Amygdala (tissue), 56 donors: ENCODE measurements at regions not wholly inside any gene's neighbourhood (a gene's known extent, or its start where the extent isn't known, plus 50 kb on each side); places are given as distances from the start of the nearest gene placed in this dataset.
"Not testable (repeated sequence)": the region's sequence is repeated elsewhere in the genome, so short reads cannot be mapped to it uniquely, and the experiment has no call there.

Experiments
- DNase-seq, 56 donors: peaks; one replicate each; lab custom pipeline; 2025; lab: John Stamatoyannopoulos, UW

GRCh38 chr18:66011916-66012315 lies 261.1 kb downstream of the CDH7 start:
- no peak for DNase-seq

DNA sequence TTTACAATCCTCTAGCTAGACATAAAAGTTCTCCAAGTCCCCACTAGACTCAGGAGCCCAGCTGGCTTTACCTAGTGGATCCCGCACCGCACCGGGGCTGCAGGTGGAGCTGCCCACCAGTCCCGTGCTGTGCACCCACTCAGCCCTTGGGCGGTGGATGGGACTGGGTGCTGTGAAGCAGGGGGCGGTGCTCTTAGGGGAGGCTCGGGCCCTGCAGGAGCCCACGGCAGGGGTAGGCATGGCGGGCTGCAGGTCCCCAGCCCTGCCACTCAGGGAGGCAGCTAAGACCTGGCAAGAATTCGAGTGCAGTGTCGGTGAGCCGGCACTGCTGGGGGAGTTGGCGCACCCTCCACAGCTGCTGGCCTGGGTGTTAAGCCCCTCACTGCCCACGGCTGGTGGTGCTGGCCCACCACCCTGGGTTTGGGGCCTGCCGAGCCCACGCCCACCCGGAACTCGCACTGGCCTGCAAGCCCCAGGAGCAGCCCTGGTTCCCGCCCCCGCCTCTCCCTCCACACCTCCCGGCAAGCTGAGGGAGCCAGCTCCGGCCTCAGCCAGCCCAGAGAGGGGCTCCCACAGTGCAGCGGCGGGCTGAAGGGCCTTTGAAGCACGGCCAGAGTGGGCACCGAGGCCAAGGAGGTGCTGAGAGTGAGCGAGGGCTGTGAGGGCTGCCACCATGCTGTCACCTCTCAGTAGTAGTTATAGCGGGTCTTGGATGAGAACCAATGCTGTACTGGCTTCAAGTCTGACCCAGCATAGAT lies 255.2 kb downstream of the CDH7 start:
- no peak for DNase-seq

GRCh38 chr18:65998971-65999700 lies 248.3 kb downstream of the CDH7 start:
- DNase-seq = not testable (repeated sequence)

DNA sequence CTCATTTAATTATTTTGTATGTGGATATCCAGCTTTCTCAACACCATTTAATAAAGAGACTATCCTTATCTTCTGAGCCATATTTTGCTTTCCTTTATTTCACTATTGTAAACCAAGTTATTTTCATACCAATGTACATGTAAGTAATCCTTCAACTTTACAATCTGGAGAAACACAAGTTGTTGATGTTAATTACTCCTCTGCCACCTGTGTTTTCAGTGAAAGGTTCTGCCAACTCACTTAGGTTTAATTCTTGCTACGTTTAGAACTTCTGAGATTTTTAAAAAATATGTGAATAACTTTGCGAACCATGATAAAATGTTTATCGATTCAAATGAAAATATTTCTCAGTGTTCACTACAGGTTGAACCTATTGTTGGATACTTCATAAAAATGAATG lies 244.4 kb downstream of the CDH7 start:
- no peak for DNase-seq

DNA sequence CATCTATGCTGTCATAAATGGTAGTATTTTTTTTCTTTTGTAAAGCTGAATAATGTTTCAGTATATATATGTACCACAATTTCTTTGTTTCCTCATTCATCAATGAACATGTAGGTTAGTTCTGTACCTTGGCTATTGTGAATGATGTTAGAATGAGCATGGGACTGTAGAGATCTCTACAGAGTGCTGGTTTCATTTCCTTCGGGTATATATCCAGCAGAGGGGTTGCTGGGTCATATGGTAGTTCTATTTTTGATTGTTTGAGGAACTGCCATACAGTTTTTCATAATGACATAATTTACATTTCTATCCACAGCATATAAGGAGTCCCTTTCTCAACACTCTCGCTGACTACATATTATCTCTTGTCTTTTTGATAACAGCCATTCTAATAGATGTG lies 243.5 kb downstream of the CDH7 start:
- no peak for DNase-seq

- no peak for DNase-seq
Measured at GRCh38 chr18:65990944-65991708, 240.3 kb downstream of the CDH7 start.

DNA sequence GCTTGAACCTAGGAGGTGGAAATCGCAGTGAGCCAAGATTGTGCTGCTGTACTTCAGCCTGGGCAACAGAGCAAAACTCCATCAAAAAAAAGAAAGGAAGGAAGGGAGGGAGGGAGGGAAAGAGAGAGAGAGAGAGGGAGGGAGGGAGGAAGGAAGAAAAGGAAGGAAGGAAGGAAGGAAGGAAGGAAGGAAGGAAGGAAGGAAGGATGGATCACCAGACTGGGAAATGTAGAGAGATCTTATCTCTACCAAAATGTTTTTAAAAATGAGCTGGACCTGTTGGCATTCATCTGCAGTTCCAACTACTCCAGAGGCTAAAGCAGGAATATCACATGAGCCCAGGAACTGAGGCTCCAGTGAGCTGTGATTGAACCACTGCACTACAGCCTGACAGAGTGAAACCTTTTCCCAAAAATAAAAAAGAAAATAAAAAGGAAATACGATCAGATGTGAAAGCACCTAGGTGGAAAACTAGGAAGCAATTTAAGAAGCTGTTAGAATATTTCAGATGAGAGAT lies 239.4 kb downstream of the CDH7 start:
- no peak for DNase-seq

GRCh38 chr18:65988972-65989371 lies 238.2 kb downstream of the CDH7 start:
- DNase-seq = no peak

DNA sequence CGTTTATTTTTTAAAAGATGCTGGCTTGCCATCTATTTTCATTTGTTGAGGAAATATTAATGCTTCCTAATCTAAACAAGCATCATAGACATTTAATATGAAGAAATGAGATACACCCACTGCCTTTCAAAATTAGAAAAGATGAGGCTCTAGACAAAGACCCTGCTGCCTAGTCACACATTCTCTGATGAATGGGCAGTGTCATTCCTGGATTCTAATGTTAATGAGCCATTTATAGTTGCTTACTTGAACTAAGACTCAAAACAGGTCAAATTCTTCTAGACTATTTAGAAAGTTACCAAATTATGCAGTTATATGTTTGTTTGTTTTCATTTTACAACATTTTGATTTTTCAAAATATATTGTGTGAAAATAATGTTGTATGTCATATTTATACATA lies 237.6 kb downstream of the CDH7 start:
- no peak for DNase-seq

GRCh38 chr18:65983750-65984149 lies 232.9 kb downstream of the CDH7 start:
- DNase-seq = no peak

DNA sequence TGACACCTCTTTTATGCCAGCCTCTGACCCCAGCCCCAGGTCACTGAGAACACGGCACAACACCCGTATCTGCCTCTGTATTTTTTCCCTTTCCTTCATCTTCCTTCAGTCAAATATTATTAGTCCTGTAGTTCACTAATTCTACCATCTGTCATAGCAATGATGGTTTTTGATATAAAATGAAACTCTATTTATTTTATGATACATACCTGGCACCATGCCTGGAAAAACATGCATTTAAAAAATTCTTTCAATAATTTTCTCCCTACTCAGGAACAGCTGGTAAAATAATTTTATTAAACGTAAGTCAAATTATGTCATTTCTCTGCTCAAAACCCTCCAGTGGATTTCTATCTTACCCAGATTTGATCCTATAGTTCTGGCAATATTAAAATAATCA lies 224.7 kb downstream of the CDH7 start:
- no peak for DNase-seq

GRCh38 chr18:65974758-65975157 lies 223.9 kb downstream of the CDH7 start:
- DNase-seq = no peak

DNA sequence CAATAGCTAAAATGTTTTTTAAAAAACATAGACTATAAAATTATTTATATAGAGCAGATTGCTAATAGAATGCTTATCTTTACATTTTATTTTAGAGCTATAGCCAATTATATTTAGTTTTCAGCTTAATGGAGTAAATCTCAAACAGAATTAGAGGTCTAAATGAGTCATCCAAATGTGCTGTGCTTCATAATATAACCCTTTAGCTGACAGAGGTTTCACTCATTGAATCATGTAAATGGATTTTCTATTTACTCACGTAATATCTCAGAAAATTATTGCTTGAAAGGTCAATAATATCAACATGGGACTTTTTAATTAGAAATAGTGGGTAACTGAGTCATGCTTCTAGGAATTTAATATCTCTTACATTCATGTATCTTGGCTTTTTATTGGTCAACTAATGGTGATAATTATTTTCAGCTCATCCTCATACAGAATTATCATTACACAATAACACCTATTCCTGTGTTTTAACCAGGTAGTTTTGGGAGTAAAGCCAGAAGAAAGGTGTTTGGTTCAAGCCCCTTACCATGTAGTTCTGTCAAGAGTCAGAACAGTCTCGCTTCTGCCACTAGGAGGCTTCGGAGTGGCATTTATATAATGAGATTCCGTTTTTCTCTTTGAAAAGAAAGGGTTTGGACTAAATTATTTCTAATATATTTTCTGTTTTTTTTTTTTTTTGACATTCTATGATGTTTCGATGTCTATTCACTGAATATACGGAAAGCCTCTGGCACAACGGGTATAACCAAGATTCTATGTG lies 217.6 kb downstream of the CDH7 start:
- DNase-seq = no peak

GRCh38 chr18:65955747-65956146 lies 204.9 kb downstream of the CDH7 start:
- DNase-seq = no peak

GRCh38 chr18:65954372-65954771 lies 203.6 kb downstream of the CDH7 start:
- DNase-seq = no peak

DNA sequence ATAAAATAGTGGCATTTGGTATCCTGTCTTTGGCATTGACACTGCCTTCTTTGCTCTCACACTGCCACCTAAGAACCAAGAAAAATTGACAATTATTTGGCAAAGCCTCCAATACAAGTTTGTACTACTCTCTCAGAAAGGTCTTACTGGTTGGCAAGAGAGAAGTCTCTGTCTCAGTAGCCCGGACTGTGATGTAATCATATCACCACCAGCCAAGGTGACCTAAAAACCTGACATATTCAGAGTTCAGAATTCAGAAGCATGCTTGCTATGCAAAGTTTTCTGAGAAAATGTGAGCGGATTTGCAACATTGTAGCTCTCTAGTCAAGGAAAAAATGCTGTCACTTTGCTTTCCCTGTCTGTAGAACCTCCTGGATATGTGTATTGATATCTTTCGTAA lies 196.0 kb downstream of the CDH7 start:
- no peak for DNase-seq

DNA sequence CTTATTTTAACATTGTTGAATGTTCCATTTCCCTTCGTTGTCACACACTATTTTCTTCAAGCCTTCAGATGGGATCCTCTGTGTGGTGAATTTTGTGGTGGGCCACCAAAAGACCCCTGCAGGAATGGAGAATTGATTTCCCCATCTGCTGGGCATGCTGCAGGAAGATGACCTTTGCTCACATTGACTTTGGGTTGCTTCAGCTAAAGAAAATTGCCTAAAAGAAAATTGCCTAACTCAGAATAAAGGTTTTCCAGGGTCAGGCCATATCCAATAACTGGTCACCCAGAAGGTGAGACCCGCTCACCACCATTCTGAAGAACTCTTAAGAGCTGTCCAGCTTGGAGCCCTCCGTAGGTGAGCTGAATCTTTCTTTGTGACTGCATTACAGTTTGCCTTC lies 192.5 kb downstream of the CDH7 start:
- no peak for DNase-seq

- no peak for DNase-seq
Measured at GRCh38 chr18:65942854-65943253, 192.0 kb downstream of the CDH7 start.

- DNase-seq = no peak
Measured at GRCh38 chr18:65942104-65942503, 191.3 kb downstream of the CDH7 start.

DNA sequence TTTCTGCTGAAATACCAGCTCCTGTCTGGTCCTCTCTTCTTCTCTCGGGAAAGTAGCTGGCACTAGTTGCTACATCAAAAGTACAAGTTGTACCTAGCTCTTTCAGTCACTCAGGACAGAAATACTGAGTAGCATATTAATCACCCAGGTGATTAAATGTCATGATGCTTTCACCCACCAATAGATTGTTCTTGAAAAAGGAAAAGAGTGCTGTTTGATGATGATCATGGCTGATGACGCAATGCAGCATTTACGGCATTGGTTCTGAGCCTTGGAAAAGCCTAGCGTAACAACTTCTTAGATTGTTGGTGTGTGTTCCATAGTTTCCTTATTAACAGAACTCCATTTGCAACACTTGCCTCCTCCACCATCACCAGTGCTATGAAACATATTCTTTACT lies 190.7 kb downstream of the CDH7 start:
- no peak for DNase-seq
